ENCODE measurements at regions not wholly inside any gene's neighbourhood (a gene's known extent, or its start where the extent isn't known, plus 50 kb on each side); places are given as distances from the start of the nearest gene placed in this dataset.

DNA sequence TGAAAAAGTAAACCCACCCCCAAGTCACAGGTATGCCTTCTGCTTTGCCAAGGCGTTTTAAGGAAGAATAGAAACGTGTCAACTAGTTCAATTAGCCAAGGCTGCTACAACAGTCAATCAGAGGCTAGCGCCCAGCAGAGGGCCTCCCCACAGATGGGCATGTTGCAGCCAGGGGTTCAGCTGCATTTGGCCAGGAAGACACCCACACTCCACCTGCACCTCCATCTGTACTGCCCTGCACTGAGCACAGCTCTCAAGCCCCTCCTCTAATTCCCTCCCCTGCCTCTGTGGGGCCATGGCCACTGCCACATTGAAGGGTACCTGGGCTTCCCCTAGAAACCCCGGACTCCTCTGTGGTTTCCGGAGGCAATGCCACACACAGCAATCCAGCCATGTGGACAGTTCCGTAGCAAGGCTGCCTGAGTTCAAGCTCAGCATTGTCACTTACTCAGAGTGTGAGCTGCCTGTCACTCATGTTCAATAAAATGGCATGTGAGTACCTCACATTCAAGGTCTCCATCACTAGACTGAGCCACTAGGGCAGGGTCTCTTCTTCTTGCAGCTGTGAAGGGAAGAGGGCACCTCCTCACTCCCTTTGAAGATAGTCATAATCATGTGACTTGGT is 248.4 kb downstream of the IRX2 start:
- TF ChIP-seq, protein P1, sequence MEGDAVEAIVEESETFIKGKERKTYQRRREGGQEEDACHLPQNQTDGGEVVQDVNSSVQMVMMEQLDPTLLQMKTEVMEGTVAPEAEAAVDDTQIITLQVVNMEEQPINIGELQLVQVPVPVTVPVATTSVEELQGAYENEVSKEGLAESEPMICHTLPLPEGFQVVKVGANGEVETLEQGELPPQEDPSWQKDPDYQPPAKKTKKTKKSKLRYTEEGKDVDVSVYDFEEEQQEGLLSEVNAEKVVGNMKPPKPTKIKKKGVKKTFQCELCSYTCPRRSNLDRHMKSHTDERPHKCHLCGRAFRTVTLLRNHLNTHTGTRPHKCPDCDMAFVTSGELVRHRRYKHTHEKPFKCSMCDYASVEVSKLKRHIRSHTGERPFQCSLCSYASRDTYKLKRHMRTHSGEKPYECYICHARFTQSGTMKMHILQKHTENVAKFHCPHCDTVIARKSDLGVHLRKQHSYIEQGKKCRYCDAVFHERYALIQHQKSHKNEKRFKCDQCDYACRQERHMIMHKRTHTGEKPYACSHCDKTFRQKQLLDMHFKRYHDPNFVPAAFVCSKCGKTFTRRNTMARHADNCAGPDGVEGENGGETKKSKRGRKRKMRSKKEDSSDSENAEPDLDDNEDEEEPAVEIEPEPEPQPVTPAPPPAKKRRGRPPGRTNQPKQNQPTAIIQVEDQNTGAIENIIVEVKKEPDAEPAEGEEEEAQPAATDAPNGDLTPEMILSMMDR (IDR thresholded peaks at IDR 0.05 in 2 of 3, conservative IDR thresholded peaks at IDR 0.05 in 1 of 3; ENCODE audit: borderline replicate concordance in 1 of 3, insufficient read depth in 1 of 3, low read depth in 2 of 3, low read length in 2 of 3): no peak
- TF ChIP-seq POLR2AphosphoS5 (IDR thresholded peaks at IDR 0.05; ENCODE audit: low read depth, low read length) (no peak), CBX3 (IDR thresholded peaks at IDR 0.05; ENCODE audit: low read depth) (no peak), SP1 (IDR thresholded peaks at IDR 0.05; ENCODE audit: low read depth) (no peak), CEBPB (IDR thresholded peaks at IDR 0.05; ENCODE audit: low read depth) (no peak), JUND (IDR thresholded peaks at IDR 0.05) (no peak)
- TF ChIP-seq, protein P2, sequence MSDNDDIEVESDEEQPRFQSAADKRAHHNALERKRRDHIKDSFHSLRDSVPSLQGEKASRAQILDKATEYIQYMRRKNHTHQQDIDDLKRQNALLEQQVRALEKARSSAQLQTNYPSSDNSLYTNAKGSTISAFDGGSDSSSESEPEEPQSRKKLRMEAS (IDR thresholded peaks at IDR 0.05): no peak
- TF ChIP-seq, protein P3, sequence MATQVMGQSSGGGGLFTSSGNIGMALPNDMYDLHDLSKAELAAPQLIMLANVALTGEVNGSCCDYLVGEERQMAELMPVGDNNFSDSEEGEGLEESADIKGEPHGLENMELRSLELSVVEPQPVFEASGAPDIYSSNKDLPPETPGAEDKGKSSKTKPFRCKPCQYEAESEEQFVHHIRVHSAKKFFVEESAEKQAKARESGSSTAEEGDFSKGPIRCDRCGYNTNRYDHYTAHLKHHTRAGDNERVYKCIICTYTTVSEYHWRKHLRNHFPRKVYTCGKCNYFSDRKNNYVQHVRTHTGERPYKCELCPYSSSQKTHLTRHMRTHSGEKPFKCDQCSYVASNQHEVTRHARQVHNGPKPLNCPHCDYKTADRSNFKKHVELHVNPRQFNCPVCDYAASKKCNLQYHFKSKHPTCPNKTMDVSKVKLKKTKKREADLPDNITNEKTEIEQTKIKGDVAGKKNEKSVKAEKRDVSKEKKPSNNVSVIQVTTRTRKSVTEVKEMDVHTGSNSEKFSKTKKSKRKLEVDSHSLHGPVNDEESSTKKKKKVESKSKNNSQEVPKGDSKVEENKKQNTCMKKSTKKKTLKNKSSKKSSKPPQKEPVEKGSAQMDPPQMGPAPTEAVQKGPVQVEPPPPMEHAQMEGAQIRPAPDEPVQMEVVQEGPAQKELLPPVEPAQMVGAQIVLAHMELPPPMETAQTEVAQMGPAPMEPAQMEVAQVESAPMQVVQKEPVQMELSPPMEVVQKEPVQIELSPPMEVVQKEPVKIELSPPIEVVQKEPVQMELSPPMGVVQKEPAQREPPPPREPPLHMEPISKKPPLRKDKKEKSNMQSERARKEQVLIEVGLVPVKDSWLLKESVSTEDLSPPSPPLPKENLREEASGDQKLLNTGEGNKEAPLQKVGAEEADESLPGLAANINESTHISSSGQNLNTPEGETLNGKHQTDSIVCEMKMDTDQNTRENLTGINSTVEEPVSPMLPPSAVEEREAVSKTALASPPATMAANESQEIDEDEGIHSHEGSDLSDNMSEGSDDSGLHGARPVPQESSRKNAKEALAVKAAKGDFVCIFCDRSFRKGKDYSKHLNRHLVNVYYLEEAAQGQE (IDR thresholded peaks at IDR 0.05; ENCODE audit: low read depth): no peak

Data from HCT116 (cell line).